Activated CD4-positive, alpha-beta memory T cell treated with anti-CD3 and anti-CD28 coated beads for 36 hours (primary cell): ENCODE measurements at regions not wholly inside any gene's neighbourhood (a gene's known extent, or its start where the extent isn't known, plus 50 kb on each side); places are given as distances from the start of the nearest gene placed in this dataset.

ENCODE experiments used
- CTCF ChIA-PET: fragments of 350-600 bp; sonication (Branson Sonifier 250); formaldehyde crosslinking; loops from one replicate; lab custom pipeline; 2021; ENCODE audit warnings: antibody characterized with exemption, inconsistent platforms; lab: Charles Lee
- POLR2A ChIA-PET: fragments of 350-600 bp; sonication (Branson Sonifier 250); formaldehyde crosslinking; loops from one replicate; lab custom pipeline; 2021; ENCODE audit warnings: antibody characterized with exemption; lab: Charles Lee
- DNase-seq: peaks from one replicate; pipeline ENCODE4 v3.0.0-alpha.2; 2020
- H3K27ac Mint-ChIP-seq: one replicate; pipeline ENCODE4 v1.8.0; 2021; ENCODE audit warnings: mixed read lengths
- H3K27me3 Mint-ChIP-seq: one replicate; pipeline ENCODE4 v1.8.0; 2021; ENCODE audit warnings: mixed read lengths
- H3K36me3 Mint-ChIP-seq: one replicate; pipeline ENCODE4 v1.8.0; 2021; ENCODE audit warnings: mixed read lengths
- H3K4me1 Mint-ChIP-seq: one replicate; pipeline ENCODE4 v1.8.0; 2021; ENCODE audit warnings: low read depth, mixed read lengths
- H3K4me3 Mint-ChIP-seq: one replicate; pipeline ENCODE4 v1.8.0; 2021; ENCODE audit warnings: mild to moderate bottlenecking, mixed read lengths
- H3K9me3 Mint-ChIP-seq: one replicate; pipeline ENCODE4 v1.8.0; 2021; ENCODE audit warnings: mixed read lengths
- intact Hi-C: fragments of 100-400 bp; cut with micrococcal nuclease; formaldehyde crosslinking; loops from one replicate; pipeline ENCODE4 v1.15.1; 2023

DNA sequence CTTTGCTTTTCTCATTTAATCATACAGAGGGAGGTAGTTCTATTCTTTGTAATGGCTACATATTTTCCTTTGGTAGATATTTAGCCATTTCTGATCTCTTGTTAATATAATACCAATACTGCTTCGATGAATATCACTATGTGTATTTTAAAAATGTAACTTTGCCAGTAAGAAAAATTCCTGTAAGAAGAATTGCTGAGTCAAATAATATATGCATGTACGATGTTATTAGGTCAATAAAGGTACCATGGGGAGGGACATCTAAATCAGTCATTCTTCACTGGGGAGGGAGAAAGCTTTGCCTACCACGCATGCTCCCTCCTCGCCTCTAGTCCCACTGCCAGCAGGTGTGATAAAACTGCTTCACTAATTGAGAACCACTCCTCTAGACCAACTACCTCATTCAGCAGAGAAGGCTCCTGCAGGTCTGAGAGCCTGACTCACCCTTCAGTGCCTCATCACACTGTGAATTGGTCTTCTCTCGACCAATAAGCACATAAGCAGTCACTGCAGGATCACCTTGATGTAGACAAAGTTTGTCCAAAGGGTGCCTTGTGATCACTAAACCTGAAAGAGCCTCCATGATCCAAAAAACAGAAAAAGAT, 56.1 kb upstream of the TBCA start:
- Mint-ChIP-seq H3K27me3 (peaks cover 17% of the 10 kb centered on the region), H3K27ac (no peak overlapping the region), H3K4me1 (no peaks in the 10 kb centered on the region), H3K9me3 (no peaks in the 10 kb centered on the region), H3K4me3 (no peak overlapping the region), H3K36me3 (no peaks in the 10 kb centered on the region)
- no peak for DNase-seq
- intact Hi-C loops = no loop called here
- POLR2A ChIA-PET = no interaction called here
- CTCF ChIA-PET = no interaction called here

DNA sequence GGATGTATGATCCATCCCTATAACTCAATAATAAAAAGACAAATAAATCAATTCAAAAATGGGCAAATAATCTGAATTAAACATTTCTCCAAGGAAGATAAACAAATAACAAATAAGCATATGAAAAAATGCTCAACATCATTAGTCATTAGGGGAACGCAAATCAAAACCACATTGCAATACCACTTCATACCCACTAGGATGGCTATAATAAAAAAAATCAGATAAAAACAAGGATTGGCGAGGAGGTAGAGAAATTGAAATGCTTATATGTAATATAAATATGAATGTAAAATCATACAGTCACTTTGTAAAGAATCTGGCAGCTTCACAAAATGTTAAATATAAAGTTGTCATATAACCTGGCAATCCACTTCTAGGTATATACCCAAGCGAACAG, 52.3 kb upstream of the TBCA start:
- Mint-ChIP-seq H3K27ac (no peak overlapping the region), H3K9me3 (no peaks in the 10 kb centered on the region), H3K4me3 (no peak overlapping the region), H3K27me3 (peaks cover 18% of the 10 kb centered on the region), H3K36me3 (no peaks in the 10 kb centered on the region), H3K4me1 (no peaks in the 10 kb centered on the region)
- intact Hi-C loops = no loop called here
- DNase-seq = no peak
- CTCF ChIA-PET = interaction anchor here (0.7 kb wide), 1 partner anchor 352 kb away, joined by 3 read pairs; no protein-coding TSS in a partner anchor
- POLR2A ChIA-PET = no interaction called here
